Tongue (tissue), 1 donor: ENCODE measurements at regions not wholly inside any gene's neighbourhood (a gene's known extent, or its start where the extent isn't known, plus 50 kb on each side); places are given as distances from the start of the nearest gene placed in this dataset.
"Not testable (repeated sequence)": the region's sequence is repeated elsewhere in the genome, so short reads cannot be mapped to it uniquely, and the experiment has no call there.

ENCODE experiments used
- DNase-seq: peaks from one replicate; pipeline ENCODE4 v3.0.0-alpha.2; 2015

- DNase-seq = not testable (repeated sequence)
Measured at GRCh38 chr4:138435046-138435445, 192.9 kb upstream of the SLC7A11 start.

GRCh38 chr4:138428611-138429010 is 186.5 kb upstream of the SLC7A11 start:
- DNase-seq = no peak

- DNase-seq = no peak
Measured at GRCh38 chr4:138426786-138427185, 184.6 kb upstream of the SLC7A11 start.

GRCh38 chr4:138420471-138420870 is 178.3 kb upstream of the SLC7A11 start:
- no peak for DNase-seq

GRCh38 chr4:138414202-138414601 is 172.1 kb upstream of the SLC7A11 start:
- no peak for DNase-seq

GRCh38 chr4:138413273-138413672 is 171.1 kb upstream of the SLC7A11 start:
- no peak for DNase-seq

GRCh38 chr4:138412847-138413246 is 170.7 kb upstream of the SLC7A11 start:
- no peak for DNase-seq

GRCh38 chr4:138410266-138410665 is 168.1 kb upstream of the SLC7A11 start:
- no peak for DNase-seq

- DNase-seq = no peak
Measured at GRCh38 chr4:138409670-138410069, 167.5 kb upstream of the SLC7A11 start.

- DNase-seq = no peak
Measured at GRCh38 chr4:138408758-138409157, 166.6 kb upstream of the SLC7A11 start.

- no peak for DNase-seq
Measured at GRCh38 chr4:138407329-138407728, 165.2 kb upstream of the SLC7A11 start.

GRCh38 chr4:138406876-138407275 is 164.7 kb upstream of the SLC7A11 start:
- peak; percentile 25 for DNase-seq

GRCh38 chr4:138405934-138406567 is 163.9 kb upstream of the SLC7A11 start:
- no peak for DNase-seq

GRCh38 chr4:138405466-138405891 is 163.3 kb upstream of the SLC7A11 start:
- DNase-seq = no peak

- no peak for DNase-seq
Measured at GRCh38 chr4:138404801-138405200, 162.7 kb upstream of the SLC7A11 start.

- DNase-seq = no peak
Measured at GRCh38 chr4:138404251-138404650, 162.1 kb upstream of the SLC7A11 start.

GRCh38 chr4:138401334-138401733 is 159.2 kb upstream of the SLC7A11 start:
- DNase-seq = peak; percentile 57

- peak; percentile 16 for DNase-seq
Measured at GRCh38 chr4:138400543-138400942, 158.4 kb upstream of the SLC7A11 start.

GRCh38 chr4:138400066-138400465 is 157.9 kb upstream of the SLC7A11 start:
- no peak for DNase-seq

- no peak for DNase-seq
Measured at GRCh38 chr4:138399081-138399480, 156.9 kb upstream of the SLC7A11 start.

- no peak for DNase-seq
Measured at GRCh38 chr4:138398322-138398721, 156.2 kb upstream of the SLC7A11 start.

GRCh38 chr4:138393886-138394610 is 151.9 kb upstream of the SLC7A11 start:
- no peak for DNase-seq

- DNase-seq = no peak
Measured at GRCh38 chr4:138392751-138393308, 150.7 kb upstream of the SLC7A11 start.
